HCT116 (cell line): ENCODE measurements at regions not wholly inside any gene's neighbourhood (a gene's known extent, or its start where the extent isn't known, plus 50 kb on each side); places are given as distances from the start of the nearest gene placed in this dataset.

Experiments
- ATAC-seq: fragments of 200-7000 bp; cut with Tn5 transposase; 2 replicates; pipeline ENCODE4 v1.9.1; 2020; ENCODE audit warnings: mild to moderate bottlenecking, moderate library complexity
- BruUV-seq: library from RNA; stranded (reverse); fragments of 400-500 nt; replicated peaks from 2 replicates; lab custom pipeline; 2021; lab: Mats Ljungman, UMichigan
- CTCF ChIA-PET: fragments of 300-600 bp; sonication (Branson Sonifier 250); formaldehyde crosslinking; loops from one replicate; lab custom pipeline; 2021; ENCODE audit warnings: antibody characterized with exemption; lab: Charles Lee
- POLR2A ChIA-PET: fragments of 300-600, 350-600 bp; sonication (Branson Sonifier 250); formaldehyde crosslinking; loops from one replicate; lab custom pipeline; 2021; ENCODE audit warnings: antibody characterized with exemption; lab: Charles Lee
- RAD21 ChIA-PET, 2 experiments: fragments of 300-600 bp; sonication (Branson Sonifier 250); formaldehyde crosslinking; loops; one replicate each; lab custom pipeline; 2023; ENCODE audit warnings: low total read pairs in 2 of 2; ENCODE audit not compliant: uncharacterized antibody in 2 of 2, unreplicated experiment in 2 of 2, low non-redundant PET in 1 of 2; lab: Charles Lee
- DNase-seq: peaks from one replicate; pipeline ENCODE4 v3.0.0-alpha.2; 2010; ENCODE audit warnings: low read depth, low spot score
- H2AFZ ChIP-seq: fragments of 200-600 bp; shearing (Covaris generic), sonication (generic); 2 replicates; pipeline ENCODE4 v1.6.1; 2017; ENCODE audit warnings: low read depth, mixed run types, mixed read lengths, antibody characterized with exemption, low read length; ENCODE audit not compliant: poor library complexity, severe bottlenecking
- H3K27ac ChIP-seq: 2 replicates; pipeline ENCODE4 v1.5.1; 2012; ENCODE audit warnings: low read depth, low read length
- H3K27me3 ChIP-seq: fragments of 200-600 bp; sonication (generic); 2 replicates; pipeline ENCODE4 v1.6.1; 2016; ENCODE audit warnings: mixed run types, low read length, mixed read lengths; ENCODE audit not compliant: insufficient read depth
- H3K36me3 ChIP-seq, 2 experiments: fragments of 200-500 bp in 1 of 2; fragments of 200-600 bp in 1 of 2; sonication (Bioruptor generic) in 1 of 2; sonication (generic) in 1 of 2; 2 replicates each; pipeline versions ENCODE4 v1.5.1 to v1.6.1; 2014 to 2016; ENCODE audit warnings: low read length in 2 of 2, inconsistent platforms in 1 of 2, mixed read lengths in 1 of 2, mixed run types in 1 of 2; ENCODE audit not compliant: insufficient read depth in 2 of 2, control insufficient read depth in 1 of 2
- H3K4me1 ChIP-seq, 2 experiments: fragments of 200-600 bp in 1 of 2; sonication (generic) in 1 of 2; 2 replicates each; pipeline versions ENCODE4 v1.5.1 to v1.6.1; 2012 to 2017; ENCODE audit warnings: low read length in 2 of 2, inconsistent platforms in 1 of 2, mild to moderate bottlenecking in 1 of 2, mixed read lengths in 1 of 2, mixed run types in 1 of 2, moderate library complexity in 1 of 2; ENCODE audit not compliant: insufficient read depth in 2 of 2, control insufficient read depth in 1 of 2
- H3K4me2 ChIP-seq: fragments of 200-600 bp; sonication (generic); 2 replicates; pipeline ENCODE4 v1.6.1; 2017; ENCODE audit warnings: mixed run types, low read length, mixed read lengths
- H3K4me3 ChIP-seq, 2 experiments: fragments of 200-600 bp in 1 of 2; sonication (generic) in 1 of 2; replicated peaks in 1 of 2; 2 replicates each; pipeline ENCODE4 v1.5.1; 2011 to 2016; ENCODE audit warnings: low read length in 2 of 2, control low read depth in 1 of 2, low read depth in 1 of 2, mild to moderate bottlenecking in 1 of 2, mixed read lengths in 1 of 2, mixed run types in 1 of 2
- H3K79me2 ChIP-seq: fragments of 200-600 bp; sonication (generic); 2 replicates; pipeline ENCODE4 v1.6.1; 2017; ENCODE audit warnings: mild to moderate bottlenecking, mixed run types, low read length, moderate library complexity, mixed read lengths; ENCODE audit not compliant: insufficient read depth
- H3K9ac ChIP-seq: fragments of 200-600 bp; sonication (generic); 2 replicates; pipeline ENCODE4 v1.6.1; 2016; ENCODE audit warnings: low read length, mixed read lengths
- H3K9me2 ChIP-seq: fragments of 200-600 bp; sonication (generic), shearing (Covaris generic); 2 replicates; pipeline ENCODE4 v1.6.1; 2017; ENCODE audit warnings: mixed run types, mild to moderate bottlenecking, moderate library complexity; ENCODE audit not compliant: insufficient read depth
- H3K9me3 ChIP-seq, 2 experiments: fragments of 200-500 bp in 1 of 2; fragments of 200-600 bp in 1 of 2; sonication (Bioruptor generic) in 1 of 2; sonication (generic) in 1 of 2; 2 replicates each; pipeline ENCODE4 v1.6.1; 2014 to 2017; ENCODE audit warnings: low read length in 2 of 2, mixed read lengths in 2 of 2, inconsistent platforms in 1 of 2, low read depth in 1 of 2, mild to moderate bottlenecking in 1 of 2, mixed run types in 1 of 2, moderate library complexity in 1 of 2; ENCODE audit not compliant: control insufficient read depth in 1 of 2, insufficient read depth in 1 of 2
- H4K20me1 ChIP-seq: fragments of 200-600 bp; sonication (generic), shearing (Covaris generic); 2 replicates; pipeline ENCODE4 v1.6.1; 2017; ENCODE audit warnings: mixed run types, mild to moderate bottlenecking, moderate library complexity; ENCODE audit not compliant: insufficient read depth
- ATF3 ChIP-seq: IDR thresholded peaks from 2 replicates; pipeline ENCODE4 v1.6.1; 2012
- ELF1 ChIP-seq: IDR thresholded peaks from 2 replicates; pipeline ENCODE4 v1.6.1; 2012; ENCODE audit warnings: low read depth, borderline replicate concordance
- EZH2 ChIP-seq: fragments of 200-600 bp; sonication (generic); IDR thresholded peaks from 2 replicates; pipeline ENCODE4 v1.6.1; 2017; ENCODE audit warnings: antibody characterized with exemption, mixed run types
- FOSL1 ChIP-seq: IDR thresholded peaks from 2 replicates; pipeline ENCODE4 v1.6.1; 2012; ENCODE audit warnings: low read depth
- RAD21 ChIP-seq: IDR thresholded peaks from 2 replicates; pipeline ENCODE4 v1.6.1; 2012; ENCODE audit warnings: low read depth, mild to moderate bottlenecking
- REST ChIP-seq: IDR thresholded peaks from 2 replicates; pipeline ENCODE4 v1.6.1; 2012; ENCODE audit warnings: low read depth
- ZFX ChIP-seq: fragments of 450-650 bp; IDR thresholded peaks from 2 replicates; pipeline ENCODE4 v1.6.1; 2017
- intact Hi-C: fragments of 100-400 bp; cut with micrococcal nuclease; formaldehyde crosslinking; loops from 2 replicates; pipeline ENCODE4 v1.10.0; 2022

- intact Hi-C loops, result no loop called here
- BruUV-seq, result no TSS peak
- H3K4me2 ChIP-seq, result no peak overlapping the region
- H3K27ac ChIP-seq, result no peak overlapping the region
- no peaks in the 10 kb centered on the region for H3K79me2 ChIP-seq
- peaks cover 19 to 23% of the 10 kb centered on the region in 2 experiments for H3K4me1 ChIP-seq
- no peak overlapping the region for H2AFZ ChIP-seq
- H3K36me3 ChIP-seq, result no peaks in the 10 kb centered on the region
- H3K9me2 ChIP-seq, result no peaks in the 10 kb centered on the region
- no peaks in the 10 kb centered on the region for H3K27me3 ChIP-seq
- ATAC-seq (no peak), DNase-seq (no peak)
- H3K4me3 ChIP-seq, result no peak overlapping the region
- H3K9me3 ChIP-seq, result no peaks in the 10 kb centered on the region
- ChIA-PET RAD21 (no interaction called here), POLR2A (no interaction called here), CTCF (interaction anchor here (1.9 kb wide), 1 partner anchor 515 kb away, joined by 6 read pairs; no protein-coding TSS in a partner anchor)
- no peak overlapping the region for H3K9ac ChIP-seq
- no peak for TF ChIP-seq EZH2
- TF ChIP-seq RAD21, result no peak
- TF ChIP-seq REST, result no peak
- no peak for TF ChIP-seq ATF3
- no peak for TF ChIP-seq ELF1
- no peak for TF ChIP-seq FOSL1
- TF ChIP-seq ZFX, result no peak
- H4K20me1 ChIP-seq, result no peaks in the 10 kb centered on the region
Measured at GRCh38 chr3:182215881-182216280, 504.2 kb downstream of the SOX2 start.
